Cardiac muscle cell (in vitro differentiated cells and primary cell): ENCODE measurements at regions not wholly inside any gene's neighbourhood (a gene's known extent, or its start where the extent isn't known, plus 50 kb on each side); places are given as distances from the start of the nearest gene placed in this dataset.

Source experiments
- DNase-seq, 2 donors: peaks; one replicate each; pipeline versions ENCODE4 v3.0.0 to v3.0.0-alpha.2; 2010 to 2017; ENCODE audit warnings: low read depth in 1 of 2, low spot score in 1 of 2
- H3K27ac ChIP-seq: fragments of 200-600 bp; sonication (generic); 2 replicates; pipeline ENCODE4 v1.5.1; 2016
- H3K27me3 ChIP-seq: fragments of 200-600 bp; sonication (generic); 2 replicates; pipeline ENCODE4 v1.6.0; 2016; ENCODE audit warnings: control low read depth
- H3K36me3 ChIP-seq: fragments of 200-600 bp; sonication (generic); 2 replicates; pipeline ENCODE4 v1.5.1; 2016; ENCODE audit warnings: control low read depth
- H3K4me1 ChIP-seq: fragments of 200-600 bp; sonication (generic); 2 replicates; pipeline ENCODE4 v1.8.1; 2017; ENCODE audit warnings: low read depth, mild to moderate bottlenecking, mixed run types
- H3K4me3 ChIP-seq: fragments of 200-600 bp; sonication (generic); 2 replicates; pipeline ENCODE4 v1.5.1; 2016; ENCODE audit warnings: mild to moderate bottlenecking
- H3K9me3 ChIP-seq: fragments of 200-600 bp; sonication (generic); 2 replicates; pipeline ENCODE4 v1.5.1; 2017; ENCODE audit warnings: low read depth, mild to moderate bottlenecking, control low read depth
- CTCF ChIP-seq: IDR thresholded peaks from 2 replicates; pipeline ENCODE4 v1.5.1; 2012; ENCODE audit warnings: low read depth, mild to moderate bottlenecking, low read length

- Histone ChIP-seq H3K36me3 (no peaks in the 10 kb centered on the region), H3K27me3 (no peaks in the 10 kb centered on the region), H3K27ac (peak overlapping the region; percentile 59), H3K9me3 (no peaks in the 10 kb centered on the region), H3K4me3 (no peak overlapping the region), H3K4me1 (peaks cover 14% of the 10 kb centered on the region)
- DNase-seq: no peak
- no peak for TF ChIP-seq CTCF
Measured at GRCh38 chr6:139687055-139687454, 312.6 kb upstream of the CITED2 start.

- H3K27me3 ChIP-seq: no peaks in the 10 kb centered on the region
- peak overlapping the region; percentile 59 for H3K27ac ChIP-seq
- H3K36me3 ChIP-seq: no peaks in the 10 kb centered on the region
- no peak overlapping the region for H3K4me3 ChIP-seq
- no peaks in the 10 kb centered on the region for H3K9me3 ChIP-seq
- H3K4me1 ChIP-seq: peaks cover 15% of the 10 kb centered on the region
- DNase-seq: peak in 1 of 2 donors; percentile 30
- TF ChIP-seq CTCF: no peak
Measured at GRCh38 chr6:139686308-139686707, 311.9 kb upstream of the CITED2 start.

- TF ChIP-seq CTCF: no peak
- no peaks in the 10 kb centered on the region for H3K9me3 ChIP-seq
- H3K27ac ChIP-seq: no peak overlapping the region
- H3K4me1 ChIP-seq: peaks cover 28% of the 10 kb centered on the region
- no peaks in the 10 kb centered on the region for H3K27me3 ChIP-seq
- H3K4me3 ChIP-seq: no peak overlapping the region
- DNase-seq: no peak
- no peaks in the 10 kb centered on the region for H3K36me3 ChIP-seq
Measured at GRCh38 chr6:139685009-139685408, 310.6 kb upstream of the CITED2 start.

GRCh38 chr6:139680819-139681218 is 306.4 kb upstream of the CITED2 start:
- no peak overlapping the region for H3K4me3 ChIP-seq
- H3K36me3 ChIP-seq: no peaks in the 10 kb centered on the region
- peak overlapping the region; percentile 58 for H3K27ac ChIP-seq
- no peak for TF ChIP-seq CTCF
- peaks cover 23% of the 10 kb centered on the region for H3K4me1 ChIP-seq
- no peaks in the 10 kb centered on the region for H3K27me3 ChIP-seq
- peak in 1 of 2 donors; percentile 74 for DNase-seq
- H3K9me3 ChIP-seq: no peaks in the 10 kb centered on the region

- Histone ChIP-seq H3K4me3 (no peak overlapping the region), H3K9me3 (no peaks in the 10 kb centered on the region), H3K27ac (peak overlapping the region; percentile 6), H3K27me3 (no peaks in the 10 kb centered on the region), H3K36me3 (no peaks in the 10 kb centered on the region), H3K4me1 (peaks cover 23% of the 10 kb centered on the region)
- TF ChIP-seq CTCF: no peak
- DNase-seq: peak in 1 of 2 donors; percentile 75
Measured at GRCh38 chr6:139679516-139680179, 305.2 kb upstream of the CITED2 start.
